Kidney epithelial cell (primary cell): ENCODE measurements at regions not wholly inside any gene's neighbourhood (a gene's known extent, or its start where the extent isn't known, plus 50 kb on each side); places are given as distances from the start of the nearest gene placed in this dataset.

Source experiments
- DNase-seq: peaks from one replicate; pipeline ENCODE4 v3.0.0-alpha.2; 2010; ENCODE audit warnings: low read depth
- H3K27me3 ChIP-seq: 2 replicates; pipeline ENCODE4 v1.6.0; 2011; ENCODE audit warnings: low read length; ENCODE audit not compliant: control insufficient read depth, insufficient read depth
- H3K36me3 ChIP-seq: 2 replicates; pipeline ENCODE4 v1.5.1; 2011; ENCODE audit warnings: low read length; ENCODE audit not compliant: control insufficient read depth, insufficient read depth
- H3K4me3 ChIP-seq: 2 replicates; pipeline ENCODE4 v1.5.1; 2011; ENCODE audit warnings: low read depth, mild to moderate bottlenecking, control low read depth, low read length
- CTCF ChIP-seq: IDR thresholded peaks from 2 replicates; pipeline ENCODE4 v1.5.1; 2011; ENCODE audit warnings: mild to moderate bottlenecking, moderate library complexity, low read length, control low read depth, inconsistent platforms; ENCODE audit not compliant: insufficient read depth, poor library complexity, severe bottlenecking

- no peak for TF ChIP-seq CTCF
- no peaks in the 10 kb centered on the region for H3K36me3 ChIP-seq
- H3K27me3 ChIP-seq = no peaks in the 10 kb centered on the region
- DNase-seq = no peak
- no peak overlapping the region for H3K4me3 ChIP-seq
These were observed 86.3 kb upstream of the LRRC55 start for GRCh38 chr11:57095417-57095816.

DNA sequence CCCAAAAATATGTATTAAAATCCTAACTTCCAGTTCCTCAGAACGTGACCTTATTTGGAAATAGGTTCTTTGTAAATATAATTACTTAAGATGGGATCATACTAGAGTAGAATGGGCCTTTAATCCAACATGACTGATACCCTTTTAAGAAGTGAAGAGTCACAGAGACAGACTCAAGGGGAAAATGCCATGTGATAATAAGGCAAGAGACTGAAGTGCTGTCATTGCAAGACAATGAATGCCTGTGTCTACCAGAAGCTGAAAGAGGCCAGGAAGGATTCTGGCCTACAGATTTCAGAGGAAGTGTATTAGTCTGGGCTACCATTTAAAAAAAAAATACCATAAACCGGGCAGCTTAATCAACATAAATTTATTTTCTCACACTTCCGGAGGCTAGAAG lies 85.9 kb upstream of the LRRC55 start:
- Histone ChIP-seq H3K4me3 (no peak overlapping the region), H3K27me3 (no peaks in the 10 kb centered on the region), H3K36me3 (no peaks in the 10 kb centered on the region)
- no peak for TF ChIP-seq CTCF
- DNase-seq = no peak

GRCh38 chr11:57097149-57097548 lies 84.6 kb upstream of the LRRC55 start:
- TF ChIP-seq CTCF = no peak
- Histone ChIP-seq H3K36me3 (no peaks in the 10 kb centered on the region), H3K27me3 (no peaks in the 10 kb centered on the region), H3K4me3 (no peak overlapping the region)
- no peak for DNase-seq

DNA sequence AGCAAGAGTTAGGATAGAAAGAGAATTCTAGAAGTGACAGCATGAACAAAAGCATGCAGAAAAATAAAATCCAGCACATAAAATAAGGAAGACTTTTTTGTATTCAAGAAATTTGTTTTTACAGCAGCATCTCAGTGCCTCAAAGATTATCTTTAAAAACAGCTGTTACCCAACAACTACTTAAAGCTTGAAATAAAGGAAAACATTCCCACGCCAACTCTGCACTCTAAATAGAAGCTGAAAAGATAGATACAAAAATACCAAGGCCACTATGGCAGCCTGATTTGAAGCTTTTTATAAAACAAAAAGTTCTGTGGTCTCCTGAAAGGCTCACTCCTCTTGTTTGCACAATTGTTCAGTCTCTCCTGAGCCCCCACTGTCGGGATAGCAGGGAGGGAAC lies 83.6 kb upstream of the LRRC55 start:
- TF ChIP-seq CTCF = no peak
- Histone ChIP-seq H3K27me3 (no peaks in the 10 kb centered on the region), H3K36me3 (no peaks in the 10 kb centered on the region), H3K4me3 (no peak overlapping the region)
- DNase-seq = no peak

DNA sequence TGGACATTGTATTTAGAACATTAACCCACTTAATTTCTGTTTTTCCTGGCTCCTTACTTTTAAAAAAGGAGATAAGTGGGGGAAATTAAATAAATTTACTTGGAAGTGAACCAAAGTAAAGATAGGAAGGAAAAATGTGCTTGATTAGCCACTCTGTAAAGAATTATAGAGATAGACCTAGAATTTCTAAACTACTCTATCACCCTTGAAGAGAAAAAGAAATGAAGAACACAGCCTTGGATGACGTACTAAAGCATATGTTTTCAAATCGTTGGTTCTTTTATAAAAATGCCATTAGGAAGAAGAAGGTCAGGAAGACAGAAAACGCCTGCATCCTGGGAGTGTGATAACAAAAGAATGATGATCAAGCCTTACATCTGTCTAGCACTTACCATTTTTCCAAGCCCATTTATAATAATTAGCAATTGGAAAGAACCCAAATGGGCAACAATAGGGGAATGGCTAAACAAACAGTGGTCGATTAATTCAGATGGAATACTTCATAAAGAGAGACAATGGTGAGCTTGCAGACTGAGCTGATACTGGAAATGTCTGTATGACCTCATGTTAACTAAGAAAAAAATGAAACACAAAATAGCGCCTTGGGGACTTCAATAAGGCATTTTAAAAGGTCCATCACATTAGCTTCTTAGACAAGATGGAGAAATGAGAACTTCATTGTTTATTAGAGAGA lies 81.0 kb upstream of the LRRC55 start:
- H3K27me3 ChIP-seq = no peaks in the 10 kb centered on the region
- DNase-seq = no peak

More for the DNA sequence above, 81.0 kb upstream of the LRRC55 start:
- H3K4me3 ChIP-seq = no peak overlapping the region
- TF ChIP-seq CTCF = no peak
- no peaks in the 10 kb centered on the region for H3K36me3 ChIP-seq
